ENCODE measurements at regions not wholly inside any gene's neighbourhood (a gene's known extent, or its start where the extent isn't known, plus 50 kb on each side); places are given as distances from the start of the nearest gene placed in this dataset.

GRCh38 chr4:11342401-11342800 is 86.3 kb downstream of the HS3ST1 start:
- no peak for DNase-seq (ENCODE audit: low read depth)

- no peak for DNase-seq (ENCODE audit: low read depth)
Observed at GRCh38 chr4:11341337-11342043, 87.2 kb downstream of the HS3ST1 start.

GRCh38 chr4:11338956-11339782 is 89.5 kb downstream of the HS3ST1 start:
- no peak for DNase-seq (ENCODE audit: low read depth)

DNA sequence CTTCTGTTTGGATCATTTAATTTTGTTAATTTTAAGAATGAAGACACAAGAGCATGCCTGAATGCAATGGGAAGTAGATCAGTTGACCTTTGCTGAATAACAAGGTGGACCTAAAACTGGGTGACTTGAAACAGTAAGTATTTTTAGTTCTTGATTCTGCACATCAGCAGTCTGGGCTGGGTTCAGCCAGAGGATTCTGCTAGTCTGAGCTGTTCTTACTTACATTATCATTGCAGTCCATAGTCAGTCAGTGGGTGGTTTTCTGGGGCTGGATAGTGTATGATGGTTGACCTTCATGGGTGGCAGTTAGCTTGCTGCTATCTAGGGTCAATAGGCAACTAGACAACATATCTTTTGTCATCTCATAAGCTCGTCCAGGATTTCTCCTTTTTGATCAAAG is 91.4 kb downstream of the HS3ST1 start:
- DNase-seq (ENCODE audit: low read depth): no peak

DNA sequence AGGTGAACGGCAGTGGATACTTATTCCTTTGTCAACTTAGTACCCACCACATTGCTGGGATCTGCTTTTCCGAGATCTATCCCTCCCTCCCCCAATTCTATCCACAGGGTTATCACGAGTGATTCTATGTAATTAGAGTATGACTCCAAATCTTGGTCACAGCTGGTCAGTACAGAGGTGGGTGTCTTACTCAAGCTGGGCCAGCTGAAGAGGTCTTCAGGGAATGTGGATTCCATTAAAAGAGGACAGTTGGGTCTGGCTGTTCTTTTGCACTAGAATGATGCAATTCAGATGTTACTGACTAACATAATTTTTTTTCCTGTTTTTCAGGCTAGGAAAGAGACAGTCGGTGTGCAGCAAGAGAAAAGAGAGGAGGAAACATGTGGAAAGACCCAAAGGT is 92.3 kb downstream of the HS3ST1 start:
- no peak for DNase-seq (ENCODE audit: low read depth)

GRCh38 chr4:11334887-11335286 is 93.8 kb downstream of the HS3ST1 start:
- DNase-seq (ENCODE audit: low read depth): no peak

- no peak for DNase-seq (ENCODE audit: low read depth)
Observed at GRCh38 chr4:11328401-11328800, 100.3 kb downstream of the HS3ST1 start.

GRCh38 chr4:11326021-11326420 is 102.7 kb downstream of the HS3ST1 start:
- DNase-seq (ENCODE audit: low read depth): no peak

- DNase-seq (ENCODE audit: low read depth): no peak
Observed at GRCh38 chr4:11323771-11324170, 104.9 kb downstream of the HS3ST1 start.

DNA sequence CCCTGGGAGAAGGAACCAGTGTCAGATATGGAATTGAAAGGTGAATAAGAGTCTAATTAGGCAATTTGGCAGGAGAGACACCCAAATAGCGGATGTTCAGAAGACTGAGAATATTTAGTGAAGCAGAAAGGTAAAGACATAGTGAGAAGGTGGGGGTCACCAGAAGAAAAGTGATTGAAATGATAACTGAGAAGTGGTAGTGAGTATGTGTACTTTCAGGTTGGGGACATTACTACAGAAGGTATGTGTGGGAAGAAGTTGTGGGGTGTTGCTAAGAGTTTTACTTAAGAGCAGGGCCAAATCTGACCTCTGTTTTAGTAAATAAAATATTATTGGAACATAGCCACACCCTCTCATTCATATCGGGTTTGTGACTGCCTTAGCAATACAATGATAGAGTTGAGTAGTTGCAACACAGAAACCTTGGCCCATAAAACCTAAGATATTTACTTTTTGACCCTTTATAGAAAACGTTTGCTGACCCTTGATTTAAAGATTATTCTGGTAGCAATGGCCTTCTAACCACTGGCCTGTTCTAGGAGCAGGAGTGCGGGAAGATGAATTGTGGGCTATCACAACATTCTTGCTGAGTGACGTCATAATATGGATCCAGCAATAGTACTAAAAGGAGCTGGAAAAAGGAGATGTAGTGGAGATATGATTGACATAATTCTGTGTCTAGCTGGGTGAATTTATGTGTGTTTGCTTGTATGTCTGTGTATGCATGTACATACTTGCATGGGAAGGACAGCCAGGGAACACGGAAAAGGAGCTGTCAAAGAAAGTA is 115.3 kb downstream of the HS3ST1 start:
- DNase-seq (ENCODE audit: low read depth): no peak

DNA sequence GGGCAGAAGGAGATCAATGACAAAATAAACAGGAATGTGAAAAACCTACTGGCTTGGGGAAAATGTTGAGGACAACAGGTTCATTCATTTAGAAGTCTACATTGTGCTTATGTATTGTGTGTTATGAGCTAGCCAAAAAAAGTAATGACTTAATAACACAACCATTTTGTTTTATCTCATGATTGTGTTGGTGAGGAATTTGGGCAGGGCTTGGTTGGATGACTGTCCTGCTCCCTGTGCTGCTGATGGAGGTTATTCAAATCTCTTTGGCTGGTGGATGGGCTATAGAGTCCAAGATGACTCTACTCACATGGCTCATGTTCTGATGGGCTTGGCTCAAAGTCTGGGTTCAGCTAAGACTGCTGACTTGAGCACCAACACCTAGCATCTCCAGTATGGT is 116.3 kb downstream of the HS3ST1 start:
- no peak for DNase-seq (ENCODE audit: low read depth)

DNA sequence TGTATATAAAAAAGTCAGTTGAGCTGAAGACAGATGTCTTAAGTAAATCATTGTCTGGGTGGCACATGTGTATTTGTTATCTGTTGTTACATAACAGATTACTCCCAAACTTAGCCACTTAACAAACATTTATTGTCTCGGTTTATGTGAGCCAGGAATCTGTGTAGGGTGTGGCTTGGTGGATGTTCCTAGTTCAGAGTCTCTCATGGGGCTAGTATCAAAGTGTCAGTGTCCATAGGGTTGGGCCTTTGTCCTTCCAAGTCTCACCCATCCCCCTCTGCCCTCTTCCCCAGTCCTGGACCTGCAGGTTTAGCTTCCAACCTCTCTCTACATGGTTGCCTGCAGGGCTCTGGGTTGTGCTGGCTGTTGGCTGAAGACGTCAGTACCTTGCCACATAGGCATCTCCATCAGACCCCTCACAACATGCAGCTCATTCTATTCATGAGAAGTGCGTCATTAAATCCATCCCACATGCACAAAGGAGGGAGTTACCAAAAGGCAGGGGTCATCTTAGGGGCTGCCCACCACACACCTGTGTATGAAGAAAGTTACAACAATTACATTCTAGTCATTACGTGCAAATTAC is 127.5 kb downstream of the HS3ST1 start:
- no peak for DNase-seq (ENCODE audit: low read depth)

DNA sequence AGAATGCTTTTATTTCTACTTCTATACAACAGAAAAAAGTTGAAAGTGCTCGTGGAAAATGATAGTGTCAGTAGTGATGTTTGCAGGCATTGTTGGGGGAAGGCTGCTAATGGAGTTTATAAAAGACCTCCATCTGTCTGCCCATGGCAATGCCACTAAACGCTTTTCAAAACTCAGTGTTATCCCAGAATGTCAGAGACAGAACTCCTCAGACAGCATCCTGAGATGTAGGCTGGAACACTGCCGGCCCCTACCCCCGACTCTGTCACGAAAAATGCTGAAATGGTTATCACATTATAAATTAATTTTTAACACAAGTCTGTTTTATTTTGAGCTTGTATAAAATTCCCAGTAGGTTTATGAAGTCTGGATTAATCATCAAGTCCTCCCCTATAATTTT is 128.9 kb downstream of the HS3ST1 start:
- DNase-seq (ENCODE audit: low read depth): no peak

GRCh38 chr4:11299016-11299415 is 129.7 kb downstream of the HS3ST1 start:
- no peak for DNase-seq (ENCODE audit: low read depth)

GRCh38 chr4:11298451-11298850 is 130.2 kb downstream of the HS3ST1 start:
- DNase-seq (ENCODE audit: low read depth): no peak

DNA sequence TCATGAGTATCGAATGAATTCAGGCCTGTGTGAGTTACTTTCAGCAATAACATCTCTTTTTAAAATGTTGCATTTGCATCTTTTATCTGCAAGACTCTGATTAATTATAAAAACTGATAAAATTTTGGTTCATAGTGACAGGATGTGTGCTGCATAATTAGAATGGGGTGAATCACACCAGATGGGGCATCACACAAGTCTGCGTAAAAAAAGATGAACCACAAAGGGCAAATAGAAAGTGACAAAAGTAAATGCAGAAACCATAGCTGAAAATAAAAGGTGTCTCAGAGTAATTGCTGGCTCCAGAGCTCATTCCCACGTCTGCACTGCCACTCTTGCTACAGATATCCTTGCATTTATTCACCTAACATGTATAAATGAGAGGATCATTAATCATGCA is 131.1 kb downstream of the HS3ST1 start:
- DNase-seq (ENCODE audit: low read depth): no peak

DNA sequence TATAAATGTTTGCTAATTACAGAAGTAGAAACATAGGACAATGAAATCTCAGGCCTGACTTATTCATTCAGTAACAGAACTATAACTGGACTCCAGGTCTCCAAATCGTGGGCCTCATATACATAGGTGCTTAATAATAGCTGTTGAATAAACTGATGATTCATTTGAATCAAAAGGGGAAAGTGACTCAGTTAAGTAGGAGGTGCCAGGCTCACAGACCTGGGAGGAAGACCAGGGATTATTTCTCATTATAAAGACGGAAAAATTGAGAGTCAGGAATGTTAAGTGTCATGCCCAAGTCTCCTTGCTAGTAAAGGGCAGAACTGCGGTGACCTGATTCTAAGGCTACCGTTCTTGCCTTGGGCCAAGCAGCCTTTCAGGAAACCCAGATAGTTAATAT is 131.5 kb downstream of the HS3ST1 start:
- no peak for DNase-seq (ENCODE audit: low read depth)

GRCh38 chr4:11293866-11294265 is 134.8 kb downstream of the HS3ST1 start:
- DNase-seq (ENCODE audit: low read depth): no peak

DNA sequence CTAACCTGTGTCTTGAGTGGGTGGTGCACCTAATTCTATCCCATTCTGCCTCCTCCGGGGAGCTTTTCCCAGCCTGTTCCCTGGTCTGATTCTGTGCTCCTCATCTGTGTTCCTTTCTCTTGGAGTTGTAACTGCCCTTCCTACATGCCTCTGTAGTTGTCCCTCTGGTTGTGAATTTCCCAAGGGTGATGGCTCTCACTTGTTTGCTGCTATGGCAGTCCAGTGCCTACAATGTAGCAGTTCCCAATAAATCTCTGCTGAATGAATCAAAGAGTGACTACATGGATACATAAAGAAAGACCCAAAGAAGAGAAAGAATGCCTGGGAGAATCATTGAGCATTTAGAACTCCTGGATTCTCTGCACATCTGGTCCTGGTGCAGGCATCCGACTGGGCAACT is 141.6 kb downstream of the HS3ST1 start:
- no peak for DNase-seq (ENCODE audit: low read depth)

- no peak for DNase-seq (ENCODE audit: low read depth)
Observed at GRCh38 chr4:11286533-11286932, 142.2 kb downstream of the HS3ST1 start.

GRCh38 chr4:11281720-11282119 is 147.0 kb downstream of the HS3ST1 start:
- DNase-seq (ENCODE audit: low read depth): no peak

DNA sequence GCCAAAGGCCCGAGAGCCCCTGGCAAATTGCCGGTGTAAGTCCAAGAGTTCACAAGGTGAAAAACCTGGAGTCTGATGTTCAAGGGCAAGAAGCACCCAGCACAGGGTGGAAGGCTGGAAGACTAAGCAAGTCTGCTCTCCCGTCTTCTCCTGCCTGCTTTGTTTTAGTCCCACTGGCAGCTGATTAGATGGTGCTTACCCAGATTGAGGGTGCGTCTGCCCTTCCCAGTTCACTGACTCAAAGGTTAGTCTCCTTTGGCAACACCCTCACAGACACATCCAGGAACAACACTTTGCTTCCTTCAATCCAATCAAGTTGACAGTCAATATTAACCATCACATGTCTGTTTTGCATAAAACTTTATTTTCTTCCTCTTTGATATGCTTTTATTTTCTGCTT is 157.4 kb downstream of the HS3ST1 start:
- no peak for DNase-seq (ENCODE audit: low read depth)

Measured in RPMI7951 (cell line).